ENCODE measurements at regions not wholly inside any gene's neighbourhood (a gene's known extent, or its start where the extent isn't known, plus 50 kb on each side); places are given as distances from the start of the nearest gene placed in this dataset.

DNA sequence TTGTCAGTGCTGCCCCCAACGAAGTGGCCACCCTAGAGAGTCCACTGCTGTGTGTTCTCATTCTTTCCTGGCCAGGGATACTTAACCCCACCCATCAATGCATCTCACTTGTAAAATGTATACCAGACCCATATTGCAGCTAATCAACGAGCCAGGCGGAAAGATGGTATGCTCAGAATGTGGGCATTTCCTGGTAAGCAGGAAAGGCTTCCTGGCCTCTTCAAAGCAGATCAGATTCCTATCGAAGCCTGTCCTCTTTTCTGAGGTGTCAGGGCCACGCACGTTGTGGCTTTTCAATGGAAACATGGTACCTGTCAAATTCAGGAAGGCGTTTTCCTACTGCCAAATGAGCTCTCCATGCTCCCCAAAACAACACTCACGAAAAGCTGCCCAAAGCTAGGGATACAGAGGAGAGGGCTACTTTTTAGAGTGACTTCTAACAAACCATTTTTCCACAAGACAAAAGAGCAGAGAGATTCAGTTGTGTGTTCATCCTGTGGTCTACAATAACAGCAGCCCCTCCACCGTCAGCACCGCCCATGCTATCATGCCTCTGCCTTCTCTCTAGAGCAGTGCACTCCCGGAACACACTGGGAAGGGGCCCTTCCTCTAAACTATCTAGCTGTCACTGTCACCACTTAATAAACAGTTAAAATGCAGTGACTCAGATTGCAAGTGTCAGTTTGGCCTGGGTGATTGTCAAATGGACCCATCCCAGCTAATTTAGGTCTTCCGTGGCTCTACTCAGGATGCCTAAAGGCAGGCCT is 535.1 kb downstream of the RNF144A start:
- TF ChIP-seq, protein P1, sequence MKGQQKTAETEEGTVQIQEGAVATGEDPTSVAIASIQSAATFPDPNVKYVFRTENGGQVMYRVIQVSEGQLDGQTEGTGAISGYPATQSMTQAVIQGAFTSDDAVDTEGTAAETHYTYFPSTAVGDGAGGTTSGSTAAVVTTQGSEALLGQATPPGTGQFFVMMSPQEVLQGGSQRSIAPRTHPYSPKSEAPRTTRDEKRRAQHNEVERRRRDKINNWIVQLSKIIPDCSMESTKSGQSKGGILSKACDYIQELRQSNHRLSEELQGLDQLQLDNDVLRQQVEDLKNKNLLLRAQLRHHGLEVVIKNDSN (IDR thresholded peaks at IDR 0.05) = no peak
- no peak for TF ChIP-seq EGR1 (IDR thresholded peaks at IDR 0.05)
- no peak for TF ChIP-seq CREB1 (IDR thresholded peaks at IDR 0.05; ENCODE audit: low read depth)
- no peak for TF ChIP-seq ZBTB7A (IDR thresholded peaks at IDR 0.05; ENCODE audit: low read depth)
- no peak for TF ChIP-seq FOXM1 (IDR thresholded peaks at IDR 0.05; ENCODE audit: borderline replicate concordance, low read depth)
